Fibroblast of pulmonary artery (primary cell): ENCODE measurements at regions not wholly inside any gene's neighbourhood (a gene's known extent, or its start where the extent isn't known, plus 50 kb on each side); places are given as distances from the start of the nearest gene placed in this dataset.

ENCODE experiments used
- DNase-seq: peaks from one replicate; pipeline ENCODE4 v3.0.0-alpha.2; 2010; ENCODE audit warnings: low read depth
- H3K4me3 ChIP-seq: replicated peaks from 2 replicates; pipeline ENCODE4 v1.5.1; 2011; ENCODE audit warnings: low read depth, mild to moderate bottlenecking, control low read depth, low read length, moderate library complexity
- CTCF ChIP-seq: IDR thresholded peaks from 2 replicates; pipeline ENCODE4 v1.5.1; 2011; ENCODE audit warnings: mild to moderate bottlenecking, control low read depth, low read length, inconsistent platforms; ENCODE audit errors: missing control alignments

GRCh38 chr4:133808151-133808550 is 393.4 kb downstream of the PABPC4L start:
- H3K4me3 ChIP-seq = no peak overlapping the region
- DNase-seq = no peak
- no peak for TF ChIP-seq CTCF

GRCh38 chr4:133803341-133803740 is 398.2 kb downstream of the PABPC4L start:
- no peak overlapping the region for H3K4me3 ChIP-seq
- TF ChIP-seq CTCF = no peak
- DNase-seq = no peak

GRCh38 chr4:133802359-133803140 is 399.0 kb downstream of the PABPC4L start:
- no peak for TF ChIP-seq CTCF
- peak; percentile 45 for DNase-seq
- H3K4me3 ChIP-seq = no peak overlapping the region

GRCh38 chr4:133801883-133802282 is 399.7 kb downstream of the PABPC4L start:
- H3K4me3 ChIP-seq = no peak overlapping the region
- no peak for TF ChIP-seq CTCF
- DNase-seq = no peak

GRCh38 chr4:133800966-133801365 is 400.6 kb downstream of the PABPC4L start:
- TF ChIP-seq CTCF = no peak
- H3K4me3 ChIP-seq = no peak overlapping the region
- no peak for DNase-seq

- peak; percentile 9 for DNase-seq
- H3K4me3 ChIP-seq = no peak overlapping the region
- no peak for TF ChIP-seq CTCF
Observed at GRCh38 chr4:133799717-133800315, 401.8 kb downstream of the PABPC4L start.
